Dendritic cell treated with granulocyte-macrophage colony-stimulating factor and Interleukin-4, amounts not matched to agents 40 ng/mL and 50 ng/mL, for 4 days (primary cell): ENCODE measurements at regions not wholly inside any gene's neighbourhood (a gene's known extent, or its start where the extent isn't known, plus 50 kb on each side); places are given as distances from the start of the nearest gene placed in this dataset.
"Not testable (repeated sequence)": the region's sequence is repeated elsewhere in the genome, so short reads cannot be mapped to it uniquely, and the experiment has no call there.

Experiments used
- H3K27ac Mint-ChIP-seq: one replicate; pipeline ENCODE4 v1.8.0; 2022; ENCODE audit warnings: mild to moderate bottlenecking, mixed read lengths
- H3K27me3 Mint-ChIP-seq: one replicate; pipeline ENCODE4 v1.8.0; 2022; ENCODE audit warnings: mild to moderate bottlenecking, mixed read lengths
- H3K36me3 Mint-ChIP-seq: one replicate; pipeline ENCODE4 v1.8.0; 2022; ENCODE audit warnings: low read depth, mixed read lengths
- H3K4me1 Mint-ChIP-seq: one replicate; pipeline ENCODE4 v1.8.0; 2022; ENCODE audit warnings: low read depth, mixed read lengths
- H3K4me3 Mint-ChIP-seq: one replicate; pipeline ENCODE4 v1.8.0; 2022; ENCODE audit warnings: mild to moderate bottlenecking, moderate library complexity, mixed read lengths
- H3K9me3 Mint-ChIP-seq: one replicate; pipeline ENCODE4 v1.8.0; 2022; ENCODE audit warnings: mixed read lengths
- intact Hi-C: fragments of 100-400 bp; cut with micrococcal nuclease; formaldehyde crosslinking; loops from one replicate; pipeline ENCODE4 v1.15.0; 2022

- H3K9me3 Mint-ChIP-seq = no peaks in the 10 kb centered on the region
- no peaks in the 10 kb centered on the region for H3K36me3 Mint-ChIP-seq
- H3K4me1 Mint-ChIP-seq = no peaks in the 10 kb centered on the region
- no peak overlapping the region for H3K4me3 Mint-ChIP-seq
- H3K27me3 Mint-ChIP-seq = no peaks in the 10 kb centered on the region
- intact Hi-C loops = no loop called here
- no peak overlapping the region for H3K27ac Mint-ChIP-seq
Observed at GRCh38 chr6:126199466-126199865, 140.4 kb upstream of the CENPW start.

DNA sequence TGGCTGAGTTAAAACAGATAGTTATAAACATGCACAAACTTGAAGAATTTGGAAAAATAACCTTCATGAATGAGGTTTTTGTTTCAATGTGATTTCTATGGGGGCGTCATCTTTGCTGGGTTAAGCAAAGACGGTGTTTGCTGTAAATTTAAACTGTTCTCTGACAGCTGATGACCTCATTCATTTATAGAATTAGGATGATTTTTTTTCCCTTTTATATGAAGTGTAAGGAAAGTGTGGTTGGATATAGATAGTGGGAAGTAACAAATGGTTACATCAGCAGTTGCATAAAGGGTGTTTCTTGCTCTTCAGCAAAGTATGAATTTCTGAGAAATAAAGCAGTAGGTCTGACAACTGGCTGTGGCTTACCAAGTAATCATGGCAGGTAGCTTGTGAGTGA, 137.2 kb upstream of the CENPW start:
- no peaks in the 10 kb centered on the region for H3K27me3 Mint-ChIP-seq
- no peak overlapping the region for H3K4me3 Mint-ChIP-seq
- H3K36me3 Mint-ChIP-seq = no peaks in the 10 kb centered on the region
- intact Hi-C loops = no loop called here
- no peaks in the 10 kb centered on the region for H3K9me3 Mint-ChIP-seq
- no peaks in the 10 kb centered on the region for H3K4me1 Mint-ChIP-seq
- H3K27ac Mint-ChIP-seq = no peak overlapping the region

GRCh38 chr6:126204126-126204525, 135.8 kb upstream of the CENPW start:
- Mint-ChIP-seq H3K9me3 (no peaks in the 10 kb centered on the region), H3K27me3 (no peaks in the 10 kb centered on the region), H3K27ac (no peak overlapping the region), H3K36me3 (no peaks in the 10 kb centered on the region), H3K4me3 (no peak overlapping the region), H3K4me1 (no peaks in the 10 kb centered on the region)
- intact Hi-C loops = no loop called here

DNA sequence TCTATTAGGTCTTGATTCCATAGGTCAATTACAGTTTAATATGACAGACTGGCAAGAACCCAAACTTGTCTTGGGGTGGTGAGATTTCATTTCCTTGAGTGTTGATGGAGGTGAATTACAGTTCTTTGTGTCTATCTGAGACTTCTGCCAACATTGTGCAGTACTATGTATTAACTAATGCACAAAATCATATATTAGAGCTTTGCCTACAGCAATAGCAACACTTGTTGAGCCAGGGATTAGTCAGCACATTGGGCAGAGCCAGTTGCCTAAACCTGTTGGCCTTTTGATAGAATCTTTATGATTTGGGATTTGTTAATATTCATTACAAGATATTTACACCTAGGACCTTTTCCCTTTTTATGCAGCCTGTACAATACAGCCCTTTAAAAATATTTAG, 135.3 kb upstream of the CENPW start:
- H3K4me1 Mint-ChIP-seq = no peaks in the 10 kb centered on the region
- no peaks in the 10 kb centered on the region for H3K27me3 Mint-ChIP-seq
- intact Hi-C loops = no loop called here
- no peaks in the 10 kb centered on the region for H3K36me3 Mint-ChIP-seq
- H3K4me3 Mint-ChIP-seq = no peak overlapping the region
- no peaks in the 10 kb centered on the region for H3K9me3 Mint-ChIP-seq
- no peak overlapping the region for H3K27ac Mint-ChIP-seq

DNA sequence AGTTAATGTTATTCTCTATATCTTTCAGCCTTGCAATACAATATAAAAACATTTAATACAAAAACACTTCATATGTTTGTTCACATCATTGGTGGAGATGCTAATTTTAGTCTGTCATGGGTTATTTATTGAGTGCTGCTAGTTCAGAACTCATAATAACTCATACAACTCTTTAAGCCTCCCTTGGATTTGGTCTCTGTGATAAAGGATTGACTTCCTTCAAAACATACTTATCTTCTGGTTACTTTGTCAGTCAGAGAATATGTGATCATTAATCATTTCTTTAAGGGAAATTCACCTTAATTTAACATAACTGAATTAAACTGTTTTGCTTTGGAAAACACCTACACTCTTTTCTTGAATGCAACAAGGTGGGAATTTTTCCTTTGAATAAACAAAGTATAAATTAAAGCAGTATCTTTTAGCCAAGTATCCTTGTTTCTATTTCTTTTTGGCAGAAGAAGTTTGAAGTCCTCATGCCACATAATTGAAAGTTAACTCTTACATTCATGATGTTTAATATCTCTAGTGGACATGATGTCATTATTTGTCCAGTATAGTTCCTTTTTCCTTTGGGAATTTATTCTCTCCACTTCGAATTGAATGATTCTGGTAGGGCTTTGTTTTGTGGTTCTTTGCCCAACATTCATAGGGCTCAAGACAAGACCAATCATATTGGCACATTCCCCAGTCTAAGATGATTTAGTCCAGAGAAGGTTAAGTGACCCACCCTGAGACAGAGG, 133.2 kb upstream of the CENPW start:
- Mint-ChIP-seq H3K27ac (no peak overlapping the region), H3K36me3 (no peaks in the 10 kb centered on the region), H3K4me1 (no peaks in the 10 kb centered on the region), H3K4me3 (no peak overlapping the region), H3K9me3 (no peaks in the 10 kb centered on the region), H3K27me3 (no peaks in the 10 kb centered on the region)
- intact Hi-C loops = no loop called here

GRCh38 chr6:126210398-126211075, 129.4 kb upstream of the CENPW start:
- Mint-ChIP-seq H3K36me3 (no peaks in the 10 kb centered on the region), H3K4me1 (no peaks in the 10 kb centered on the region), H3K27ac (no peak overlapping the region), H3K4me3 (no peak overlapping the region), H3K9me3 (no peaks in the 10 kb centered on the region), H3K27me3 (no peaks in the 10 kb centered on the region)
- intact Hi-C loops = no loop called here

DNA sequence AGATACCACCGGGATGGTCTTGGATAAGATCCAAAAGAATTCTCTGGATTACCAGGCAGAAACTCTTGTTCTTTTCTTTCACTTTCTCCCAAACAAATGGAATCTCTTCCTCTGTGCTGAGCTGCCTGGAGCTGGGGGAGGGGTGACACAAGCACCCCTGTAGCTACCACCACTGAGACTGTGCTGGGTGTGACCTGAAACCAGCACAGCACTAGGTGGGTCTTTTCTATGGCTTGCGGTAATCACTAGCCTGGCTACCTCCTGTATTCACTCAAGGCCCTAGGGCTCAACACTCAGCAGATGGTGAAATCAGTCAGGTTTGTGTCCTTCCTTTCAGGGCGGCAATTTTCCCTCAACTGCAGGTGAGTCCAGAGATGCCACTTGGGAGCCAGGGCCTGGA, 122.4 kb upstream of the CENPW start:
- Mint-ChIP-seq H3K9me3 (no peaks in the 10 kb centered on the region), H3K36me3 (no peaks in the 10 kb centered on the region), H3K27ac (no peak overlapping the region), H3K4me3 (no peak overlapping the region), H3K4me1 (no peaks in the 10 kb centered on the region), H3K27me3 (no peaks in the 10 kb centered on the region)
- intact Hi-C loops = no loop called here

DNA sequence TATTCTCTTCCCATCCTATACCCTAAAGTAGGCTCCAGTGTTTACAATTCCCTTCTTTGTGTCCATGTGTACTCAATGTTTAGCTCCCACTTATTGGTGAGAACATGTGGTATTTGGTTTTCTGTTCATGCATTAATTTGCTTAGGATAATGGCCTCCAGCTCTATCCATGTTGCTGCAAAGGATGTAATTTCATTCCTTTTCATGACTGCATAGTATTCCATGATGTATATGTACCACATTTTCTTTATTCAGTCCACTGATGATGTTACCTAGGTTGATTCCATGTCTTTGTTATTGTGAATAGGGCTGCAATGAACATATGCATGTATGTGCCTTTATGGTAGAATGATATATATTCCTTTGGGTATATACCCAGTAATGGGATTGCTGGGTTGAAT, 119.0 kb upstream of the CENPW start:
- H3K4me1 Mint-ChIP-seq, H3K36me3 Mint-ChIP-seq, H3K4me3 Mint-ChIP-seq, H3K27ac Mint-ChIP-seq, intact Hi-C loops, H3K27me3 Mint-ChIP-seq: not testable (repeated sequence)
- H3K9me3 Mint-ChIP-seq = peaks cover 22% of the 10 kb centered on the region

GRCh38 chr6:126227833-126228702, 111.8 kb upstream of the CENPW start:
- Mint-ChIP-seq H3K36me3 (no peaks in the 10 kb centered on the region), H3K9me3 (peaks cover 22% of the 10 kb centered on the region), H3K4me1 (no peaks in the 10 kb centered on the region), H3K4me3 (no peak overlapping the region), H3K27me3 (no peaks in the 10 kb centered on the region), H3K27ac (no peak overlapping the region)
- intact Hi-C loops = no loop called here

GRCh38 chr6:126232671-126233070, 107.2 kb upstream of the CENPW start:
- H3K36me3 Mint-ChIP-seq = no peaks in the 10 kb centered on the region

GRCh38 chr6:126233192-126233591, 106.7 kb upstream of the CENPW start:
- no peaks in the 10 kb centered on the region for H3K27me3 Mint-ChIP-seq
- no peak overlapping the region for H3K4me3 Mint-ChIP-seq
- H3K36me3 Mint-ChIP-seq = no peaks in the 10 kb centered on the region
- H3K4me1 Mint-ChIP-seq = no peaks in the 10 kb centered on the region
- H3K27ac Mint-ChIP-seq = no peak overlapping the region
- no peaks in the 10 kb centered on the region for H3K9me3 Mint-ChIP-seq
- intact Hi-C loops = no loop called here

More at GRCh38 chr6:126232671-126233070, 107.2 kb upstream of the CENPW start:
- intact Hi-C loops = no loop called here
- Mint-ChIP-seq H3K27ac (no peak overlapping the region), H3K4me3 (no peak overlapping the region), H3K9me3 (no peaks in the 10 kb centered on the region), H3K27me3 (no peaks in the 10 kb centered on the region), H3K4me1 (no peaks in the 10 kb centered on the region)

DNA sequence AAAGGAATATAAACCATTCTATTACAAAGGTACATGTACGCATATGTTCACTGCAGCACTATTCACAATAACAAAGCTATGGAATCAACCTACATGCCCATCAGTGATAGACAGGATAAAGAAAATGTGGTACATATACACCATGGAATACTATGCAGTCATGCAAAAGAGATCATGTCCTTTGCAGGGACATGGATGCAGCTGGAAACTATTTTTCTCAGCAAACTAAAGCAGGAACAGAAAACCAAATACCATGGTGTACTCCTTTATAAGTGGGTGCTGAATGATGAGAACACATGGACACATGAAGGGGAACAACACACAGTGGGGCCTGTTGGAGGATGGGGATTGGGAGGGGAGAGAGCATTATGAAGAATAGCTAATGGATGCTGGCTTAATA, 104.6 kb upstream of the CENPW start:
- Mint-ChIP-seq H3K9me3 (peaks cover 9% of the 10 kb centered on the region), H3K27me3 (no peaks in the 10 kb centered on the region), H3K27ac (no peak overlapping the region), H3K4me1 (no peaks in the 10 kb centered on the region), H3K36me3 (no peaks in the 10 kb centered on the region), H3K4me3 (no peak overlapping the region)
- intact Hi-C loops = no loop called here

DNA sequence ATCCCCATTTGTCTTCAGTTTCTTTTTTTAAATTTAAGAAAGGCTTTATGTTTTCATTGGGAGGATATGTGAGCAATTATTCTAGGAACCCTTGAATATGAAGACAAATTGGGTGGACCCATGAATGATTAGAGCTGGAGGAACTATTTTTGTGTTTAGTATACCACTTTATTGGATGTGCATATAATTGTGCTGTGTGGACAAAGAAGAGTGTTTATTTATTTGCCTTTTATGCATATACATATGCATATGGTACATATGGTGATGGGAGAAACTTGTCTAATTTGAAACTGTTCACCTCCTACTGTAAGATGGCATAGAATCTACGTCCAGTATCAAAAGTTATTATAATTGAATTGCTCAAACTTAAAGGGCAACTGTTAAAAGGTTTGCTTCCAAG, 94.8 kb upstream of the CENPW start:
- Mint-ChIP-seq H3K4me1 (no peaks in the 10 kb centered on the region), H3K27ac (no peak overlapping the region), H3K36me3 (no peaks in the 10 kb centered on the region), H3K27me3 (no peaks in the 10 kb centered on the region), H3K9me3 (peaks cover 15% of the 10 kb centered on the region), H3K4me3 (no peak overlapping the region)
- intact Hi-C loops = no loop called here

GRCh38 chr6:126252154-126252553, 87.8 kb upstream of the CENPW start:
- H3K36me3 Mint-ChIP-seq = no peaks in the 10 kb centered on the region
- H3K27ac Mint-ChIP-seq = no peak overlapping the region
- H3K27me3 Mint-ChIP-seq = no peaks in the 10 kb centered on the region
- no peak overlapping the region for H3K4me3 Mint-ChIP-seq
- intact Hi-C loops = no loop called here
- H3K4me1 Mint-ChIP-seq = no peaks in the 10 kb centered on the region
- H3K9me3 Mint-ChIP-seq = no peaks in the 10 kb centered on the region
